GM12873 (cell line): ENCODE measurements at regions not wholly inside any gene's neighbourhood (a gene's known extent, or its start where the extent isn't known, plus 50 kb on each side); places are given as distances from the start of the nearest gene placed in this dataset.

Experiments used
- CTCF ChIP-seq: IDR thresholded peaks from 2 replicates; pipeline ENCODE4 v1.5.1; 2012; ENCODE audit warnings: low read depth, mild to moderate bottlenecking, moderate library complexity, low read length, control low read depth; ENCODE audit not compliant: insufficient read depth; ENCODE audit errors: missing control alignments

- no peak for TF ChIP-seq CTCF
Observed at GRCh38 chr10:29734962-29735627, 100.3 kb upstream of the SVIL start.

- no peak for TF ChIP-seq CTCF
Observed at GRCh38 chr10:29734640-29734961, 99.8 kb upstream of the SVIL start.

- no peak for TF ChIP-seq CTCF
Observed at GRCh38 chr10:29733323-29733722, 98.6 kb upstream of the SVIL start.

- TF ChIP-seq CTCF = no peak
Observed at GRCh38 chr10:29732918-29733317, 98.1 kb upstream of the SVIL start.

- TF ChIP-seq CTCF = no peak
Observed at GRCh38 chr10:29731760-29732159, 97.0 kb upstream of the SVIL start.

GRCh38 chr10:29730969-29731368, 96.2 kb upstream of the SVIL start:
- TF ChIP-seq CTCF = no peak

- no peak for TF ChIP-seq CTCF
Observed at GRCh38 chr10:29730458-29730857, 95.7 kb upstream of the SVIL start.
